K562 (cell line): ENCODE measurements at regions not wholly inside any gene's neighbourhood (a gene's known extent, or its start where the extent isn't known, plus 50 kb on each side); places are given as distances from the start of the nearest gene placed in this dataset.

Source experiments
- ATAC-seq: fragments of 200-7000 bp; cut with Tn5 transposase; 3 replicates; pipeline ENCODE4 v1.9.1; 2020; ENCODE audit warnings: moderate library complexity
- BruUV-seq: library from RNA; stranded (reverse); fragments of 400-500 nt; replicated peaks from 2 replicates; lab custom pipeline; 2021; lab: Mats Ljungman, UMichigan
- CTCF ChIA-PET: fragments of 300-600 bp; formaldehyde crosslinking; extraction: SDS; loops from one replicate; lab custom pipeline; 2021; ENCODE audit warnings: low intra/inter-chr PET ratio; lab: Yijun Ruan, JAX
- POLR2A ChIA-PET: fragments of 300-600, 350-650 bp; sonication (Branson Sonifier 250); formaldehyde crosslinking; extraction: SDS; loops from one replicate; lab custom pipeline; 2021; ENCODE audit warnings: antibody characterized with exemption, inconsistent platforms; lab: Yijun Ruan, JAX
- DNase-seq, 4 experiments: peaks; one replicate each; pipeline versions ENCODE4 v3.0.0 to v3.0.0-alpha.2; 2011 to 2018; ENCODE audit warnings: low spot score in 3 of 4, mixed read lengths in 3 of 4; ENCODE audit errors: extremely low read depth in 1 of 4
- FAIRE-seq: peaks from 2 replicates; lab custom pipeline; 2011; peaks lifted over from hg19 to GRCh38; lab: Jason Lieb, UNC
- H2AFZ ChIP-seq: 2 replicates; pipeline ENCODE4 v1.6.0; 2011; ENCODE audit warnings: low read depth, low read length, control low read depth, inconsistent platforms
- H3K27ac ChIP-seq: fragments of 200-600 bp; 3 replicates; pipeline ENCODE4 v1.8.0; 2011; ENCODE audit warnings: low read depth, mild to moderate bottlenecking, control low read depth, inconsistent platforms, low read length, moderate library complexity, mixed read lengths; ENCODE audit errors: extremely low read depth
- H3K27me3 ChIP-seq, 2 experiments: fragments of 300-600 bp in 1 of 2; 2 replicates in 1 of 2; 3 replicates in 1 of 2; pipeline versions ENCODE4 v1.6.0 to v1.8.0; 2011; ENCODE audit warnings: inconsistent platforms in 2 of 2, low read length in 2 of 2, mild to moderate bottlenecking in 1 of 2, mixed read lengths in 1 of 2, moderate library complexity in 1 of 2; ENCODE audit not compliant: control insufficient read depth in 2 of 2, insufficient read depth in 2 of 2
- H3K36me3 ChIP-seq: fragments of 300-600 bp; 3 replicates; pipeline ENCODE4 v1.8.0; 2011; ENCODE audit warnings: mild to moderate bottlenecking, low read length, inconsistent platforms; ENCODE audit not compliant: control insufficient read depth, insufficient read depth
- H3K4me1 ChIP-seq, 2 experiments: fragments of 200-600 bp in 1 of 2; replicated peaks in 1 of 2; 2 replicates in 1 of 2; 3 replicates in 1 of 2; pipeline versions ENCODE4 v1.5.1 to v1.8.0; 2011; ENCODE audit warnings: inconsistent platforms in 2 of 2, low read length in 2 of 2, mild to moderate bottlenecking in 1 of 2, mixed read lengths in 1 of 2, moderate library complexity in 1 of 2; ENCODE audit not compliant: control insufficient read depth in 2 of 2, insufficient read depth in 2 of 2
- H3K4me2 ChIP-seq: 2 replicates; pipeline ENCODE4 v1.6.1; 2011; ENCODE audit warnings: low read length, control low read depth, inconsistent platforms, mixed read lengths; ENCODE audit not compliant: insufficient read depth
- H3K4me3 ChIP-seq: fragments of 200-600 bp; sonication (generic), shearing (Covaris generic); 2 replicates; pipeline ENCODE4 v1.5.1; 2016; ENCODE audit warnings: control low read depth, inconsistent platforms
- H3K79me2 ChIP-seq: fragments of 200-600 bp; 3 replicates; pipeline ENCODE4 v1.8.0; 2011; ENCODE audit warnings: low read length, inconsistent platforms; ENCODE audit not compliant: control insufficient read depth, insufficient read depth
- H3K9ac ChIP-seq, 2 experiments: 2 replicates each; pipeline versions ENCODE4 v1.6.0 to v1.6.1; 2011; ENCODE audit warnings: low read depth in 2 of 2, low read length in 2 of 2, control low read depth in 1 of 2, inconsistent platforms in 1 of 2, mild to moderate bottlenecking in 1 of 2, mixed read lengths in 1 of 2; ENCODE audit not compliant: insufficient read depth in 1 of 2
- H3K9me1 ChIP-seq: one replicate; pipeline ENCODE4 v1.6.0; 2011; ENCODE audit warnings: inconsistent platforms, mild to moderate bottlenecking, low read length, moderate library complexity; ENCODE audit not compliant: control insufficient read depth, insufficient read depth
- H3K9me3 ChIP-seq: replicated peaks from 2 replicates; pipeline ENCODE4 v1.5.1; 2011; ENCODE audit warnings: low read depth, low read length, inconsistent platforms; ENCODE audit not compliant: control insufficient read depth, insufficient read depth
- H4K20me1 ChIP-seq: replicated peaks from 2 replicates; pipeline ENCODE4 v1.6.1; 2011; ENCODE audit warnings: low read length, inconsistent platforms, mixed read lengths; ENCODE audit not compliant: control insufficient read depth, insufficient read depth
- ARNT ChIP-seq, 2 experiments: fragments of 450-650 bp; IDR thresholded peaks; 2 replicates each; pipeline ENCODE4 v1.6.1; 2016; ENCODE audit warnings: mild to moderate bottlenecking in 1 of 2
- ASH1L ChIP-seq: fragments of 450-650 bp; IDR thresholded peaks from 2 replicates; pipeline ENCODE4 v1.6.1; 2018; ENCODE audit warnings: borderline replicate concordance, mild to moderate bottlenecking, low read depth; ENCODE audit not compliant: partially characterized antibody
- BCOR ChIP-seq: fragments of 450-650 bp; IDR thresholded peaks from 2 replicates; pipeline ENCODE4 v1.6.1; 2016
- DNMT1 ChIP-seq: fragments of 450-650 bp; IDR thresholded peaks from 2 replicates; pipeline ENCODE4 v1.6.1; 2016; ENCODE audit warnings: antibody characterized with exemption, mild to moderate bottlenecking
- ELF1 ChIP-seq: fragments of 200-800 bp; sonication (Bioruptor generic); IDR thresholded peaks from 2 replicates; pipeline ENCODE4 v1.6.1; 2016; ENCODE audit warnings: missing genetic modification characterization, missing compliant biosample characterization
- EP400 ChIP-seq: fragments of 450-650 bp; IDR thresholded peaks from 2 replicates; pipeline ENCODE4 v1.6.1; 2017; ENCODE audit warnings: antibody characterized with exemption, mild to moderate bottlenecking, moderate library complexity
- FIP1L1 ChIP-seq: fragments of 200-400 bp; formaldehyde crosslinking; IDR thresholded peaks from 2 replicates; pipeline ENCODE4 v1.6.1; 2018; ENCODE audit warnings: mild to moderate bottlenecking, low read depth, low read length; ENCODE audit not compliant: poor library complexity, severe bottlenecking
- HEY1 ChIP-seq: fragments of 250-450 bp; sonication (Bioruptor Pico); IDR thresholded peaks from 2 replicates; pipeline ENCODE4 v1.5.0; 2020; ENCODE audit warnings: mild to moderate bottlenecking, moderate library complexity, borderline replicate concordance
- KLF13 ChIP-seq: fragments of 450-650 bp; IDR thresholded peaks from 2 replicates; pipeline ENCODE4 v1.6.1; 2016; ENCODE audit warnings: missing genetic modification characterization, low read depth, mild to moderate bottlenecking, missing compliant biosample characterization, moderate library complexity, borderline replicate concordance
- NBN ChIP-seq: fragments of 450-650 bp; IDR thresholded peaks from 2 replicates; pipeline ENCODE4 v1.6.1; 2016; ENCODE audit warnings: low read depth, mild to moderate bottlenecking
- RBM22 ChIP-seq: fragments of 200-400 bp; formaldehyde crosslinking; IDR thresholded peaks from 2 replicates; pipeline ENCODE4 v1.6.1; 2018; ENCODE audit warnings: low read length, low read depth; ENCODE audit not compliant: poor library complexity, severe bottlenecking
- ZSCAN29 ChIP-seq: fragments of 450-650 bp; IDR thresholded peaks from 2 replicates; pipeline ENCODE4 v1.6.1; 2017
- WGBS: fragments of 100-300 bp; shearing (Covaris generic); methylation state at CpG from one replicate; pipeline ENCODE4 v1.1.6; 2016; ENCODE audit warnings: low coverage, mixed read lengths; ENCODE audit not compliant: insufficient coverage; ENCODE audit errors: missing lambda C conversion rate; 5-methylcytosine and 5-hydroxymethylcytosine counted together
- in situ Hi-C: fragments of 300-500 bp; cut with MboI; formaldehyde crosslinking; loops from 4 replicates; pipeline ENCODE4 v1.15.0; 2018; ENCODE audit warnings: inconsistent platforms, mixed read lengths
- intact Hi-C: fragments of 100-400 bp; cut with micrococcal nuclease; formaldehyde crosslinking; loops from 2 replicates; pipeline ENCODE4 v1.14.2; 2022
- TF ChIP-seq, protein P1 (sequence below): fragments of 200-800 bp; sonication (Bioruptor generic); IDR thresholded peaks from 2 replicates; pipeline ENCODE4 v1.6.1; 2017; ENCODE audit warnings: missing genetic modification characterization, missing compliant biosample characterization
- TF ChIP-seq, protein P2 (sequence below): fragments of 250-450 bp; sonication (Bioruptor Pico); IDR thresholded peaks from 2 replicates; pipeline ENCODE4 v1.8.0; 2022; ENCODE audit warnings: moderate library complexity, mild to moderate bottlenecking, inconsistent platforms
- TF ChIP-seq, protein P3 (sequence below): fragments of 250-450 bp; sonication (Bioruptor Pico); IDR thresholded peaks from 2 replicates; pipeline ENCODE4 v1.8.0; 2021; ENCODE audit warnings: moderate library complexity, mild to moderate bottlenecking, inconsistent platforms

DNA sequence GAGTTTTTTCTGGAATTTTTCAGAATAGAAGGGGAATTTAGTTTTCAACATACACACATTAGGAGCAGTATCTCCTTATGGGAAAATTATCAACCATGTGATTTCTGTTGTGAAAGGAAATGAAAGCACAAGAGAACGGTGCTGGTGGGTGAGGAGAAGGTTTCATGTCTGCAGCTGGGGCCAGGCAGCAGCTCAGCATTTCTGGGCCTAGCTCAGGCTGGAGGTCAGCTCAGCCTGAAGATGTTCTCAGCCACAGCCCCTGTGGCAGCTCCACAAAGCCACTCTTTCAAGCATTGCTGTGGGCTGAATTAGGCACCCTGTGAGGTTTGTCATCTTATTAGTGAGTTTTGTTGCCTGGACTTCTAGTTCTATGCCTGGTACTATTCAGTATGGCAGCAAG is 90.3 kb downstream of the DIRAS2 start:
- ATAC-seq: no peak
- CTCF ChIA-PET: no interaction called here
- no peaks in the 10 kb centered on the region for H3K79me2 ChIP-seq

DNA sequence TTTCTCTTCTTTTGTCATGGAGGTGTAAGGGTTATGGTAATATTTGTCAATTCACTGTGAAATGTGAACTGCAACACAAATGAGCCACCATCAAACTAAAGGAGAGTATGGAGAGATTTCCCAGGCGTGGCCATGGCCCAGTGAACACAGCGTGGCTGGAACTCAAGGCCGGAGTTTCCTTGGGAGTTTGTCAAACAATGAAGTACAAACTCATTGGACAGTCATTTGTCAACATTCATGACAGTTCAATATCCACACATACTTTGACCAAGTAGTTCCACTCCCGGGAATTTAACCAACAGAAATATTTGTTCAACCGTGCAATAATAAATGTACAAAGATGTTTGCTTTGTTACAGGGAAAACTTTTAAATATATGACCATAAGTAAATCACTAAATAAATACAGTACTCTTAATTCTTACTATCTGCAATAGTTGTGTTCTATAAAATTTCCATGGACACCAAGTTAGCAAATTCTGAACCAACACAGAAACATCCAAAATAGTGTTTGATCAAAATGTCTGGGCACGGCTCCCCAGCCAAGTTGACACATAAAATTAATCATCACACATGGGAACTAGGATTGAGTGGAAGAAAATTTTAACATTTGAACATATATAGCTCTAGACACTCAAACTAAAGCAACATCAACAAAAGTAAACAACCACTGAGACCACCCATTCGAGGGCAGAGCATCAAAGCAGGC is 87.1 kb downstream of the DIRAS2 start:
- POLR2A ChIA-PET: no interaction called here
- TF ChIP-seq ASH1L (no peak), BCOR (no peak), DNMT1 (no peak), ELF1 (no peak), FIP1L1 (no peak), NBN (no peak), ARNT (IDR thresholded peaks at IDR 0.05) (no peak), EP400 (no peak), ZSCAN29 (no peak), HEY1 (CRISPR knock-in tag) (no peak), KLF13 (tag) (no peak)
- TF ChIP-seq, protein P1, sequence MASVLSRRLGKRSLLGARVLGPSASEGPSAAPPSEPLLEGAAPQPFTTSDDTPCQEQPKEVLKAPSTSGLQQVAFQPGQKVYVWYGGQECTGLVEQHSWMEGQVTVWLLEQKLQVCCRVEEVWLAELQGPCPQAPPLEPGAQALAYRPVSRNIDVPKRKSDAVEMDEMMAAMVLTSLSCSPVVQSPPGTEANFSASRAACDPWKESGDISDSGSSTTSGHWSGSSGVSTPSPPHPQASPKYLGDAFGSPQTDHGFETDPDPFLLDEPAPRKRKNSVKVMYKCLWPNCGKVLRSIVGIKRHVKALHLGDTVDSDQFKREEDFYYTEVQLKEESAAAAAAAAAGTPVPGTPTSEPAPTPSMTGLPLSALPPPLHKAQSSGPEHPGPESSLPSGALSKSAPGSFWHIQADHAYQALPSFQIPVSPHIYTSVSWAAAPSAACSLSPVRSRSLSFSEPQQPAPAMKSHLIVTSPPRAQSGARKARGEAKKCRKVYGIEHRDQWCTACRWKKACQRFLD (CRISPR knock-in tag): no peak
- TF ChIP-seq, protein P2, sequence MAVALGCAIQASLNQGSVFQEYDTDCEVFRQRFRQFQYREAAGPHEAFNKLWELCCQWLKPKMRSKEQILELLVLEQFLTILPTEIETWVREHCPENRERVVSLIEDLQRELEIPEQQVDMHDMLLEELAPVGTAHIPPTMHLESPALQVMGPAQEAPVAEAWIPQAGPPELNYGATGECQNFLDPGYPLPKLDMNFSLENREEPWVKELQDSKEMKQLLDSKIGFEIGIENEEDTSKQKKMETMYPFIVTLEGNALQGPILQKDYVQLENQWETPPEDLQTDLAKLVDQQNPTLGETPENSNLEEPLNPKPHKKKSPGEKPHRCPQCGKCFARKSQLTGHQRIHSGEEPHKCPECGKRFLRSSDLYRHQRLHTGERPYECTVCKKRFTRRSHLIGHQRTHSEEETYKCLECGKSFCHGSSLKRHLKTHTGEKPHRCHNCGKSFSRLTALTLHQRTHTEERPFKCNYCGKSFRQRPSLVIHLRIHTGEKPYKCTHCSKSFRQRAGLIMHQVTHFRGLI (CRISPR knock-in tag): no peak

More for the DNA sequence above, 90.3 kb downstream of the DIRAS2 start:
- no peaks in the 10 kb centered on the region for H3K9me3 ChIP-seq
- H3K4me3 ChIP-seq: no peak overlapping the region
- TF ChIP-seq, protein P3, sequence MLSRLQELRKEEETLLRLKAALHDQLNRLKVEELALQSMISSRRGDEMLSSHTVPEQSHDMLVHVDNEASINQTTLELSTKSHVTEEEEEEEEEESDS (CRISPR knock-in tag): no peak
- no peak for TF ChIP-seq RBM22
- BruUV-seq: no TSS peak
- H3K9me1 ChIP-seq: no peaks in the 10 kb centered on the region
- in situ Hi-C loops (no loop called here), intact Hi-C loops (no loop called here)
- no peak overlapping the region for H2AFZ ChIP-seq
- no peaks in the 10 kb centered on the region for H3K36me3 ChIP-seq
- WGBS: 0% methylated on average over 1 of the region's 1 CpG
- FAIRE-seq (no peak), DNase-seq (no peak)
- POLR2A ChIA-PET: interaction anchor here (0.5 to 1.2 kb wide), 2 partner anchors 60 to 162 kb away, joined by 3 to 4 read pairs; no protein-coding TSS in a partner anchor
- no peaks in the 10 kb centered on the region for H3K4me1 ChIP-seq
- no peak overlapping the region for H3K9ac ChIP-seq
- no peak overlapping the region for H3K4me2 ChIP-seq
- H3K27me3 ChIP-seq: no peaks in the 10 kb centered on the region
- H4K20me1 ChIP-seq: no peaks in the 10 kb centered on the region
- no peak overlapping the region for H3K27ac ChIP-seq

More for the DNA sequence above, 87.1 kb downstream of the DIRAS2 start:
- H3K36me3 ChIP-seq: no peaks in the 10 kb centered on the region
- no TSS peak for BruUV-seq
- no peak overlapping the region for H2AFZ ChIP-seq
- in situ Hi-C loops: no loop called here
- H3K4me1 ChIP-seq: no peaks in the 10 kb centered on the region
- no peak overlapping the region for H3K4me2 ChIP-seq
- H3K27me3 ChIP-seq: no peaks in the 10 kb centered on the region
- no peaks in the 10 kb centered on the region for H3K9me3 ChIP-seq
- H3K4me3 ChIP-seq: no peak overlapping the region
- 0% methylated on average over 7 of the region's 7 CpGs for WGBS
- no peak overlapping the region for H3K27ac ChIP-seq
- ATAC-seq (no peak), FAIRE-seq (no peak), DNase-seq (no peak)
- intact Hi-C loops: no loop called here
- H3K9me1 ChIP-seq: no peaks in the 10 kb centered on the region
- H3K9ac ChIP-seq: no peak overlapping the region
- H4K20me1 ChIP-seq: no peaks in the 10 kb centered on the region
- CTCF ChIA-PET: no interaction called here
- H3K79me2 ChIP-seq: no peaks in the 10 kb centered on the region
